Skeletal muscle tissue (tissue), 3 donors: ENCODE measurements at regions not wholly inside any gene's neighbourhood (a gene's known extent, or its start where the extent isn't known, plus 50 kb on each side); places are given as distances from the start of the nearest gene placed in this dataset.
"Not testable (repeated sequence)": the region's sequence is repeated elsewhere in the genome, so short reads cannot be mapped to it uniquely, and the experiment has no call there.

Experiments
- H3K27ac ChIP-seq: one replicate; pipeline ENCODE4 v1.7.0; 2013; ENCODE audit warnings: mild to moderate bottlenecking, low read depth, low read length, inconsistent platforms
- H3K27me3 ChIP-seq, 3 donors: one replicate each; pipeline ENCODE4 v1.7.0; 2013; ENCODE audit warnings: low read length in 3 of 3; ENCODE audit not compliant: control insufficient read depth in 3 of 3, insufficient read depth in 3 of 3
- H3K36me3 ChIP-seq, 3 donors: one replicate each; pipeline ENCODE4 v1.7.0; 2013; ENCODE audit warnings: low read length in 3 of 3; ENCODE audit not compliant: control insufficient read depth in 3 of 3, insufficient read depth in 3 of 3
- H3K4me1 ChIP-seq, 3 donors: one replicate each; pipeline ENCODE4 v1.7.0; 2013; ENCODE audit warnings: low read length in 3 of 3, mild to moderate bottlenecking in 3 of 3; ENCODE audit not compliant: control insufficient read depth in 3 of 3, insufficient read depth in 3 of 3
- H3K4me3 ChIP-seq, 3 donors: one replicate each; pipeline ENCODE4 v1.7.0; 2013; ENCODE audit warnings: low read length in 3 of 3
- H3K9ac ChIP-seq, 3 donors: one replicate each; pipeline ENCODE4 v1.7.0; 2013; ENCODE audit warnings: low read length in 3 of 3, mild to moderate bottlenecking in 3 of 3, moderate library complexity in 2 of 3, low read depth in 1 of 3
- H3K9me3 ChIP-seq, 3 donors: one replicate each; pipeline ENCODE4 v1.7.0; 2013; ENCODE audit warnings: low read length in 3 of 3; ENCODE audit not compliant: control insufficient read depth in 3 of 3
- donor health status: Osteomylitis.

DNA sequence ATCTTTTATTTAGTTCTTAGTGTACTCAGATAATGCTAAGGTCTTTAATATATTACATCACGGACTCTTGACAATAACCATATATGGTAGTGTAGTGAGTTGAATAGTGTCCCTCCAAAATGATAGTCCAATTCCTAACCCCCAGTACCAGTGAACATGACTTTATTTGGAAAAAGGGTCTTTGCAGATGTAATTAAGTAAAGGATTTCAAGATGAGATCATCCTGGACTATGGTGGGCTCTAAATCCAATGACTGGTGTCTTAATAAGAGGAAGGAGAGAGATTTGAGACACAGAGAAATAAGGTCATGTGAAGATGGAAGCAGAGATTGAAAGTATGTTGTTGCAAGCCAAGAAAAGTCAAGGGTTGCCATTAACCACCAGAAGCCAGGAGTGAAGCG lies 236.5 kb upstream of the DIPK2B start:
- no peaks in the 10 kb centered on the region for H3K4me1 ChIP-seq
- no peaks in the 10 kb centered on the region for H3K36me3 ChIP-seq
- no peak overlapping the region for H3K9ac ChIP-seq
- no peak overlapping the region for H3K4me3 ChIP-seq
- H3K27me3 ChIP-seq, result peaks cover 0 to 8% (median 0%) of the 10 kb centered on the region in 3 donors
- no peak overlapping the region for H3K27ac ChIP-seq
- no peaks in the 10 kb centered on the region for H3K9me3 ChIP-seq

DNA sequence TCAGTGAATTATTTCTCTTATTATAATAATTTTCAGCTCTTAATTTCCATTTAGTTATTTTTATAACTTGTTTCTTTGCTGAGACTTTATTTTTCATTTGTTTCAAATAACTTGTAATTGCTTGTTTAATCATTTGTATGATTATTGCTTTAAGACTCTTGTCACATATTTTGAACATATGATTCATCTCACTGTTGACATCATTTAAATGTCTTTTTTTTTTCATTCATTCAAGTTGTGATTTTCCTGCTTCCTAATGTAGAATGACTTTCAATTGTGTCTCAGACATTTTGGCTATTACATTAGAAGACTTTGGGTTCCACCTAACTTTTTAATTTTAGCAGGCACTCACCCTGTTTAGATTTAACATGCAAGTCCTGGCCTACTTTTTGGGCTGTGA lies 234.8 kb upstream of the DIPK2B start:
- Histone ChIP-seq H3K27me3 (peaks cover 0 to 8% (median 0%) of the 10 kb centered on the region in 3 donors), H3K27ac (no peak overlapping the region), H3K4me3 (no peak overlapping the region), H3K9me3 (no peaks in the 10 kb centered on the region), H3K9ac (no peak overlapping the region), H3K4me1 (no peaks in the 10 kb centered on the region), H3K36me3 (no peaks in the 10 kb centered on the region)

DNA sequence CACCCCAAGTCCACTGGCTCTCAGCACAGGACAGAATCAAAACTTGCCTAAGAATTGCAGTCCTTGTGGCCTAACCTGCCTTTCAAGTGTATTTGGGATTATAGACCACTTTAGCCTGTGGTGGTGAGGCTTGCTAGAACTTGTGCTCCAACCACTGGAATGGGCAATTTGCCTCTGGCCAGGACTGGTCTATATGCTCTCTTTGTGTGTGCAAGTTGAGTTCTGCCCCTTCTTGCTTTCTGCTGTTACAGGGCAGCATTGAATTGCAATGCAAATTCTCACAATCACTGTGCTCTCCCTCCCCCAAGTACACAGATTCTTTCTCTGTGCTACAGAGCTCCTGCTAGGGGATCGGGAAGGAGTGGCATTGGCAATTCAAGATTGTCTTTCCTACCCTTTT lies 233.6 kb upstream of the DIPK2B start:
- H3K27ac ChIP-seq, result no peak overlapping the region
- peaks cover 0 to 8% (median 0%) of the 10 kb centered on the region in 3 donors for H3K27me3 ChIP-seq

DNA sequence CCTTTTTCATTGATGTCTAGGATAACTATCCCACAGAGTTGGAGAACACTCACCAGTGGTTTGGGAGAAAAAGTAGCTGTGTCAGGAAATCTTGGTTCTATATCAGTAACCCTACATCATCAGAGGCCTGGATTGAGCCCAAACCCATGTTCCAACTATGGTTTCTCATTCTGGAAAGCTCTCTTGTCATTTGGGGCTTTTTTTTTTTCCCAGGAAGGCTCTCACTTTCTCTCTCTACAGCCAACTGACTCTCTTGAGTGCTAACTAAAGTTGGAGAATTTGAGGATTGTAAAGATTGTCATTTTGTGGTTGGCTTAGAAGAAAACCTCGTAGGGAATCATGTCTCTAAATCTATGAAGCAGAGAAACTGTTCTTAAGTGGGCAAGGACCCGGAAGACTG lies 228.2 kb upstream of the DIPK2B start:
- no peak overlapping the region for H3K4me3 ChIP-seq

More for the DNA sequence above, 233.6 kb upstream of the DIPK2B start:
- Histone ChIP-seq H3K4me3 (no peak overlapping the region), H3K36me3 (no peaks in the 10 kb centered on the region), H3K9ac (no peak overlapping the region), H3K9me3 (no peaks in the 10 kb centered on the region), H3K4me1 (no peaks in the 10 kb centered on the region)

GRCh38 chrX:45424326-45424725 lies 223.7 kb upstream of the DIPK2B start:
- Histone ChIP-seq H3K4me1 (no peaks in the 10 kb centered on the region), H3K4me3 (no peak overlapping the region), H3K27ac (no peak overlapping the region), H3K9ac (no peak overlapping the region), H3K9me3 (no peaks in the 10 kb centered on the region), H3K36me3 (no peaks in the 10 kb centered on the region), H3K27me3 (peaks cover 0 to 8% (median 0%) of the 10 kb centered on the region in 3 donors)

More for the DNA sequence above, 228.2 kb upstream of the DIPK2B start:
- Histone ChIP-seq H3K36me3 (no peaks in the 10 kb centered on the region), H3K9me3 (no peaks in the 10 kb centered on the region), H3K27me3 (peaks cover 0 to 5% (median 0%) of the 10 kb centered on the region in 3 donors), H3K27ac (no peak overlapping the region), H3K9ac (no peak overlapping the region), H3K4me1 (no peaks in the 10 kb centered on the region)

- Histone ChIP-seq H3K4me3 (no peak overlapping the region), H3K4me1 (no peaks in the 10 kb centered on the region), H3K27ac (no peak overlapping the region), H3K27me3 (peaks cover 0 to 8% (median 0%) of the 10 kb centered on the region in 3 donors), H3K36me3 (no peaks in the 10 kb centered on the region), H3K9ac (no peak overlapping the region), H3K9me3 (no peaks in the 10 kb centered on the region)
These were observed 221.7 kb upstream of the DIPK2B start for GRCh38 chrX:45422216-45422925.

DNA sequence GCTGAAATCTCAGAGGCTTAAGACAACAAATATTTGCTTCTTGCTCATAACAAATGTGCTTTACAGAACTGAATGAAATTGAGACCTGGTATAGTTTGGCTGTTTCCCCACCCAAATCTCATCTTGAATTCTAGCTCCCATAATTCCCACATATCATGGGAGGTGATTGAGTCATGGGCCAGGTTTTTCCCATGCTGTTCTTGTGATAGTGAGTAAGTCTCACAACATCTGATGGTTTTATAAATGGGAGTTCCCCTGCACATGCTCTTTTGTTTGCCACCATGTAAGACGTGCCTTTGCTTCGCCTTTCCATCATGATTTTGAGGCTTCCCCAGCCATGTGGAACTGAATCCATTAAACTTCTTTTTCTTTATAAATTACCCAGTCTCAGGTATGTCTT lies 221.1 kb upstream of the DIPK2B start:
- peaks cover 0 to 8% (median 0%) of the 10 kb centered on the region in 3 donors for H3K27me3 ChIP-seq
- H3K27ac ChIP-seq, result no peak overlapping the region
- no peak overlapping the region for H3K9ac ChIP-seq
- no peaks in the 10 kb centered on the region for H3K9me3 ChIP-seq
- no peaks in the 10 kb centered on the region for H3K36me3 ChIP-seq
- H3K4me3 ChIP-seq, result no peak overlapping the region
- no peaks in the 10 kb centered on the region for H3K4me1 ChIP-seq

DNA sequence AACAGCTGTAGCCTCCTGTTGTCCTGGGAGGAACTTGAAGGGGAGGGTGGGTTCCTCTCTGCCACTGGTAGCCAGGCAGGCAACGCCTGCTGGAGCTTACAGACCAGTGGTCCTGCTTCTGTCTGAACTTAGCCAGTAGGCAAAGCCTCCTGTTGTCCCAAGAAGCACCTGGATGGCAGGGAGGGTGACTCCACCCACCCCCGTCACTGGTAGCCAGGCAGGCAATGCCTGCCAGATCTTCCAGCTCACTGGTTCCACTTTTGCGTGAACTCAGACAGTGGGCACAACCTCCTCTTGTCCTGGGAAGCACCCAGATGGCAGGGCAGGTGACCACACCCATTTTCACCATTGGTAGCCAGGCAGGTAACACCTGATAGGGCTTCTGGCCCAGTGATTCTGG lies 203.5 kb upstream of the DIPK2B start:
- no peak overlapping the region for H3K9ac ChIP-seq
- no peaks in the 10 kb centered on the region for H3K4me1 ChIP-seq
- H3K27ac ChIP-seq, result no peak overlapping the region
- H3K27me3 ChIP-seq, result peaks cover 0 to 2% (median 0%) of the 10 kb centered on the region in 3 donors
- H3K36me3 ChIP-seq, result no peaks in the 10 kb centered on the region
- no peak overlapping the region for H3K4me3 ChIP-seq
- no peaks in the 10 kb centered on the region for H3K9me3 ChIP-seq

DNA sequence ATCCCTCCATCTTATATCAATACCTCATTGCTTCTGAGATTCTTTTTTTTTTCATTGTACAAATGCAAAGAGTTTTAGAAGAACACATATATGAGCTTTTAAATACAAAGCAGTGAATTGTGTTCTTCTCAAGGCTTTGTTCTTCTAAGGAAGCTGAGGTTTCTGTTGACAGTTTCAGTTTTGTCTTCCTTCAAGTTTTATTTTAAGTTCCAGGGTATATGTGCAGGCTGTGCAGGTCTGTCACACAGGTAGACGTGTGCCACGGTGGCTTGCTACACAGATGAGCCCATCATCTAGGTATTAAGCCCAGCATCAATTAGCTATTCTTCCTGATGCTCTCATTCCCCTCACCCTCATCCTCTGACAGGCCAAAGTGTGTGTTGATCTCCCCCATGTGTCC lies 201.2 kb upstream of the DIPK2B start:
- no peak overlapping the region for H3K9ac ChIP-seq
- no peak overlapping the region for H3K4me3 ChIP-seq
- no peak overlapping the region for H3K27ac ChIP-seq
- no peaks in the 10 kb centered on the region for H3K36me3 ChIP-seq
- peaks cover 0 to 2% (median 0%) of the 10 kb centered on the region in 3 donors for H3K27me3 ChIP-seq
- H3K9me3 ChIP-seq, result peaks cover 0 to 4% (median under 1%) of the 10 kb centered on the region in 3 donors
- no peaks in the 10 kb centered on the region for H3K4me1 ChIP-seq

DNA sequence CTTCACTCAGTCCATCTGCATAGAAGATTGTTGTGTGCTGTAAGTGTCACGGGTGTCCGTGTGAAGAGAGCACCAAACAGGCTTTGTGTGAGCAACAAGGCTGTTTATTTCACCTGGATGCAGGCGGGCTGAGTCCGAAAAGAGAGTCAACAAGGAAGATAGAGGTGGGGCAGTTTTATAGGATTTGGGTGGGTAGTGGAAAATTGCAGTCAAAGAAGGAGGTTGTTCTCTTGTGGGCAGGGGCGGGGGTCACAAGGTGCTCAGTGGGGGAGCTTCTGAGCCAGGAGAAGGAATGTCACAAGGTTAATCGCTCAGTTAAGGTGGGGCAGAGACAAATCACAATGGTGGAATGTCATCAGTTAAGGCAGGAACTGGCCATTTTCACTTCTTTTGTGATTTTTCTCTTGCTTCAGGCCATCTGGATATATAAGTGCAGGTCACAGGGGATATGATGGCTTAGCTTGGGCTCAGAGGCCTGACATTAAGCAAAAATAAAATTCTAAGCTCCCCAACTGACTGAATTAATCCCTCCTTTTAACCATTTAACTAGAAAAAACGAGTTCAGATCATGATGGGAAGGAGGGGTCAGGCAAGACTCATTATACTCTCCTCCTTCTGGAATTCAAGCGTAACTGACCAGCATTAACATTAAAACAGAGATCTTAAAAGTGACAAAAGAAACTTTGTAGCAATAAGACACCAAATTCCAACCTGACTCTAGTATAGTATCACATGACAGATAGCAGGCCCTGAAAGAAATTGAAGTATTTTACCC lies 200.5 kb upstream of the DIPK2B start:
- not testable (repeated sequence) for H3K9ac ChIP-seq, H3K4me3 ChIP-seq, H3K27ac ChIP-seq, H3K36me3 ChIP-seq, H3K27me3 ChIP-seq, H3K4me1 ChIP-seq
- H3K9me3 ChIP-seq, result peaks cover 0 to 10% (median 2%) of the 10 kb centered on the region in 3 donors
